Karpas-422 (cell line): ENCODE measurements at regions not wholly inside any gene's neighbourhood (a gene's known extent, or its start where the extent isn't known, plus 50 kb on each side); places are given as distances from the start of the nearest gene placed in this dataset.

ENCODE experiments used
- DNase-seq: peaks from one replicate; pipeline ENCODE4 v3.0.0-alpha.2; 2015
- H2AFZ ChIP-seq: fragments of 200-600 bp; sonication (generic); 2 replicates; pipeline ENCODE4 v1.6.1; 2014; ENCODE audit warnings: antibody characterized with exemption, low read length, mixed read lengths
- H3K27ac ChIP-seq: fragments of 200-600 bp; sonication (generic); 2 replicates; pipeline ENCODE4 v1.5.1; 2014; ENCODE audit warnings: mild to moderate bottlenecking, low read length, moderate library complexity
- H3K27me3 ChIP-seq: fragments of 200-600 bp; sonication (generic); 2 replicates; pipeline ENCODE4 v1.6.1; 2014; ENCODE audit warnings: low read length, mixed read lengths
- H3K36me3 ChIP-seq: fragments of 200-600 bp; sonication (generic); 2 replicates; pipeline ENCODE4 v1.6.1; 2014; ENCODE audit warnings: low read length, mixed read lengths; ENCODE audit not compliant: insufficient read depth
- H3K4me1 ChIP-seq: fragments of 200-600 bp; sonication (generic); 2 replicates; pipeline ENCODE4 v1.6.1; 2014; ENCODE audit warnings: mild to moderate bottlenecking, low read length, mixed read lengths
- H3K4me2 ChIP-seq: fragments of 200-600 bp; sonication (generic); 2 replicates; pipeline ENCODE4 v1.6.1; 2014; ENCODE audit warnings: low read length, low read depth, mild to moderate bottlenecking; ENCODE audit not compliant: poor library complexity, severe bottlenecking
- H3K4me3 ChIP-seq: fragments of 200-600 bp; sonication (generic); 2 replicates; pipeline ENCODE4 v1.5.1; 2014; ENCODE audit warnings: mild to moderate bottlenecking, antibody characterized with exemption, low read length, mixed read lengths
- H3K79me2 ChIP-seq: fragments of 200-600 bp; sonication (generic); 2 replicates; pipeline ENCODE4 v1.6.1; 2014; ENCODE audit warnings: mild to moderate bottlenecking, low read length, mixed read lengths
- H3K9ac ChIP-seq: fragments of 200-600 bp; sonication (generic); 2 replicates; pipeline ENCODE4 v1.6.0; 2014; ENCODE audit warnings: low read length
- H3K9me2 ChIP-seq: fragments of 200-600 bp; sonication (generic), shearing (Covaris generic); replicated peaks from 2 replicates; pipeline ENCODE4 v1.6.0; 2014; ENCODE audit warnings: mild to moderate bottlenecking, low read length, moderate library complexity; ENCODE audit not compliant: insufficient read depth
- H3K9me3 ChIP-seq: fragments of 300-700, 200-600 bp; sonication (generic); 2 replicates; pipeline ENCODE4 v1.6.1; 2014; ENCODE audit warnings: low read length, mixed read lengths
- H4K20me1 ChIP-seq: fragments of 200-600 bp; sonication (generic); 2 replicates; pipeline ENCODE4 v1.6.1; 2014; ENCODE audit warnings: mild to moderate bottlenecking, antibody characterized with exemption, low read length, low read depth; ENCODE audit not compliant: insufficient read depth

DNA sequence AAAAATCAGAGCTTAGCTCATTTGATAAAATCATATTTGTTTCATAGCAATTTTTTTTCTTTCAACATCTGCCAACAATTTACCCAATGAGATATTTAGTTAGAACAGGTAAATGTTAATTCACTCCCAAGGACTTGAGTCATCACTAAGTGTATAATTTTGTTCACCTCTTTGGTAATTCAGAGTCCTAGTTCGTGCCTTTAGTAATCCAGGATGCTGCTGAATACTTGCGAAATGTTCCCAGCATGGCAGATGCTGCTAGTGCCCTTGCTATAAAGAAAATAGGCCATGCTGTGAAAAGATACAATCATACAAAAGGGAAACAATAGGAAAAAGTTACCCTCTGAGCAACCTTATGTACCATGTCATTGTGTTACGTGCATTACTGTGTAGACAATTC is 210.5 kb downstream of the CSNK1G3 start:
- Histone ChIP-seq H3K9me3 (no peaks in the 10 kb centered on the region), H2AFZ (no peak overlapping the region), H3K4me1 (no peaks in the 10 kb centered on the region), H3K4me2 (no peak overlapping the region), H3K27ac (no peak overlapping the region), H3K4me3 (no peak overlapping the region), H4K20me1 (no peaks in the 10 kb centered on the region), H3K36me3 (no peaks in the 10 kb centered on the region), H3K9me2 (no peaks in the 10 kb centered on the region), H3K79me2 (no peaks in the 10 kb centered on the region), H3K27me3 (no peaks in the 10 kb centered on the region), H3K9ac (no peak overlapping the region)
- no peak for DNase-seq

DNA sequence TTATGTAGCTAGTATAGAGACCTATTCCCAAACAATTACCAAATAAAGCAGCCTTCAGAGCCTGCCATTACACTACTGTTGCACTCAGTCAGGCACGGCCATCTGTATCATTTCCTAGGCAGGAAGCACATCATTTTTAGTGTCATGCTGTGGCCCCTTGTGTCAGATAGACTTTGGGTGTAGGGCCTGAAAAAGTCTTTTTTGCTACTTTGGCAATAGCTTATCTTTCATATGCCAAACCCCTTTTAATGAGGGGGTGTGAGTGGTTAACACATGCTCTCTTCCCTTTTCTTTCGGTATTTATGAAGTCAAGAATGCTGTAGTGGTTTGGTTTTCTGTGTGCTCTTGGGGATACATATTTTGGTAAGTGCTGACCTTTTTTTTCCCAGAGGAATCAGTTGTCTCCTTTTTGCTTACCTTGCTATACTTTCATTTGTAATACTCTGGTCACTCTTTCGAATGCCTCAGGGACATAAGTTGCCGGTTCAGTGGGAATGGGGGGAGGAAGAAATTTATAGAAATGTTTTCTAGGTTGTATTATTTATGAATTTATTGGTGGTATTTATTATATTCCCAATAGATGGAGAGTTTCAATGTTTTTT is 209.8 kb downstream of the CSNK1G3 start:
- DNase-seq, result no peak
- no peaks in the 10 kb centered on the region for H3K9me3 ChIP-seq
- H3K79me2 ChIP-seq, result no peaks in the 10 kb centered on the region
- no peaks in the 10 kb centered on the region for H3K36me3 ChIP-seq
- no peak overlapping the region for H3K4me2 ChIP-seq
- H4K20me1 ChIP-seq, result no peaks in the 10 kb centered on the region
- H3K27ac ChIP-seq, result no peak overlapping the region
- H2AFZ ChIP-seq, result no peak overlapping the region
- no peak overlapping the region for H3K9ac ChIP-seq
- H3K4me3 ChIP-seq, result no peak overlapping the region
- no peaks in the 10 kb centered on the region for H3K4me1 ChIP-seq
- H3K27me3 ChIP-seq, result no peaks in the 10 kb centered on the region
- H3K9me2 ChIP-seq, result no peaks in the 10 kb centered on the region

DNA sequence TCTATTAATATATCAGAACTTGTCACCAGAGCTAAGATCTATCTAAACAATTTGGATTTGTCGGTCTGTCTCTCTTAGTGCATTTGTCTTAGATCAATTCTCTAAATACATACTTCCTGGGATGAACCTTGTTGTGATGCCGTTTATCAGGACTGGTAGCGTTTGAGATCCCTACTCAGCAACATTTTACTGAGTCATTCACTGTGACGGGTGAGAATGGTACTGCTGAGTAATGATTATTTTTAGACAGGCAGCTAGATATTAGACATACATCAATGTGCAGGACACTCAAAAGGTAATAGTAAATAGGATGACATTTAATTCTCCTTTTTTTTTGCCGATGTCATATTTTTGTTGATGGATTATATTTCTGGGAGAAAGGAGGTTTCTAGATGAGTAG is 209.0 kb downstream of the CSNK1G3 start:
- H3K79me2 ChIP-seq, result no peaks in the 10 kb centered on the region
- H4K20me1 ChIP-seq, result no peaks in the 10 kb centered on the region
- H3K27ac ChIP-seq, result no peak overlapping the region
- H3K4me2 ChIP-seq, result no peak overlapping the region
- H2AFZ ChIP-seq, result no peak overlapping the region
- H3K9me3 ChIP-seq, result no peaks in the 10 kb centered on the region
- no peaks in the 10 kb centered on the region for H3K4me1 ChIP-seq
- H3K36me3 ChIP-seq, result no peaks in the 10 kb centered on the region
- no peaks in the 10 kb centered on the region for H3K27me3 ChIP-seq
- H3K4me3 ChIP-seq, result no peak overlapping the region
- no peak overlapping the region for H3K9ac ChIP-seq
- no peaks in the 10 kb centered on the region for H3K9me2 ChIP-seq
- no peak for DNase-seq

GRCh38 chr5:123720339-123720738 is 208.4 kb downstream of the CSNK1G3 start:
- Histone ChIP-seq H3K4me2 (no peak overlapping the region), H3K36me3 (no peaks in the 10 kb centered on the region), H3K79me2 (no peaks in the 10 kb centered on the region), H3K27ac (no peak overlapping the region), H3K9me2 (no peaks in the 10 kb centered on the region), H3K27me3 (no peaks in the 10 kb centered on the region), H3K4me3 (no peak overlapping the region), H2AFZ (no peak overlapping the region), H3K9ac (no peak overlapping the region), H3K4me1 (no peaks in the 10 kb centered on the region), H3K9me3 (no peaks in the 10 kb centered on the region), H4K20me1 (no peaks in the 10 kb centered on the region)
- no peak for DNase-seq

DNA sequence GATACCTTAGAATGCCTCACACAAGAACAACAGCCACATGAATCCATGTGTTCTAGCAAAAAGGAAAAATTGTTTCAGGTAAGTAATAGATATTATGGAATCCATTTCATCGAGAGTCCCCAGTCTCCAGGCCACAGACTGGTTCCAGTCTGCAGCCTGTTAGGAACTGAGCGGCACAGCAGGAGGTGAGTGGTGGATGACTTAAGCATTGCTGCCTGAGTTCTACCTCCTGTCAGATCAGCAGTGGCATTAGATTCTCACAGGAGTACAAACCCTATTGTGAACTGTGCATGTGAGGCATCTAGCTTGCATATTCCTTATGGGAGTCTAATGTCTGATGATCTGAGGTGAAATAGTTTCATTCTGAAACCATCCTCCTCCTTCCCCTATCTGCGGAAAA is 207.0 kb downstream of the CSNK1G3 start:
- Histone ChIP-seq H3K4me1 (no peaks in the 10 kb centered on the region), H3K9ac (no peak overlapping the region), H2AFZ (no peak overlapping the region), H4K20me1 (no peaks in the 10 kb centered on the region), H3K79me2 (no peaks in the 10 kb centered on the region), H3K27ac (no peak overlapping the region), H3K9me3 (no peaks in the 10 kb centered on the region), H3K4me2 (no peak overlapping the region), H3K4me3 (no peak overlapping the region), H3K9me2 (no peaks in the 10 kb centered on the region), H3K36me3 (no peaks in the 10 kb centered on the region), H3K27me3 (no peaks in the 10 kb centered on the region)
- no peak for DNase-seq

DNA sequence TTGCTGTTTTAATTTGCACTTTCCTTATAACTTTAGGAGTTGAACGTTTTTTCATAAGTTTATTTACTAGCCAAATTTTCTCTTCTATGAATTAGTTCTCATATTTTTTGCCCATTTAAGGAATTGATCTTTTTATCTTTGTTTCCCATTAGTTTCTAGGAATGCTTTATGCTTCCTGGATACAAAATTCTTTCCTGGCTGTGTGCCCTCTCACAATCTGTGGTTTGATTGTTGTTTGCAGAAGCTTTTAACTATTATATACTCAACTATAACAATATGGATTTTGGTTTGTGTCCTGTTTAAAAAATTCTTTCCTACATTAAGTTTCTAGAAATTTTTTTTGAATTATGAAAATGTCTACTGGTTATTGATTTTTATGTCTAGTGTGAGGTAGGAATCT is 206.3 kb downstream of the CSNK1G3 start:
- Histone ChIP-seq H3K4me1 (no peaks in the 10 kb centered on the region), H3K36me3 (no peaks in the 10 kb centered on the region), H4K20me1 (no peaks in the 10 kb centered on the region), H2AFZ (no peak overlapping the region), H3K27me3 (no peaks in the 10 kb centered on the region), H3K27ac (no peak overlapping the region), H3K9ac (no peak overlapping the region), H3K4me3 (no peak overlapping the region), H3K9me2 (no peaks in the 10 kb centered on the region), H3K9me3 (peaks cover under 1% of the 10 kb centered on the region; the same call in 1 of the 2 replicates), H3K79me2 (no peaks in the 10 kb centered on the region), H3K4me2 (no peak overlapping the region)
- no peak for DNase-seq

GRCh38 chr5:123717139-123717538 is 205.2 kb downstream of the CSNK1G3 start:
- H3K4me2 ChIP-seq, result no peak overlapping the region
- no peaks in the 10 kb centered on the region for H3K9me2 ChIP-seq

GRCh38 chr5:123710031-123710430 is 198.1 kb downstream of the CSNK1G3 start:
- H3K27ac ChIP-seq, result no peak overlapping the region
- H3K9ac ChIP-seq, result no peak overlapping the region
- no peak for DNase-seq
- no peaks in the 10 kb centered on the region for H3K36me3 ChIP-seq
- H3K27me3 ChIP-seq, result no peaks in the 10 kb centered on the region
- H3K79me2 ChIP-seq, result no peaks in the 10 kb centered on the region
- H3K9me3 ChIP-seq, result peaks cover 5% of the 10 kb centered on the region; the same call in 1 of the 2 replicates
- H3K9me2 ChIP-seq, result 0 out of 2 replicates have a peak, but pooled peaks cover 2% of the 10 kb centered on the region
- no peaks in the 10 kb centered on the region for H4K20me1 ChIP-seq
- no peaks in the 10 kb centered on the region for H3K4me1 ChIP-seq
- no peak overlapping the region for H3K4me3 ChIP-seq
- H3K4me2 ChIP-seq, result no peak overlapping the region
- H2AFZ ChIP-seq, result no peak overlapping the region

More at GRCh38 chr5:123717139-123717538, 205.2 kb downstream of the CSNK1G3 start:
- no peaks in the 10 kb centered on the region for H3K4me1 ChIP-seq
- no peak overlapping the region for H3K4me3 ChIP-seq
- no peaks in the 10 kb centered on the region for H4K20me1 ChIP-seq
- peaks cover 5% of the 10 kb centered on the region; the same call in 1 of the 2 replicates for H3K9me3 ChIP-seq
- no peaks in the 10 kb centered on the region for H3K27me3 ChIP-seq
- no peak overlapping the region for H3K9ac ChIP-seq
- H3K36me3 ChIP-seq, result no peaks in the 10 kb centered on the region
- H3K79me2 ChIP-seq, result no peaks in the 10 kb centered on the region
- H2AFZ ChIP-seq, result no peak overlapping the region
- DNase-seq, result no peak
- H3K27ac ChIP-seq, result no peak overlapping the region
